ENCODE measurements at regions not wholly inside any gene's neighbourhood (a gene's known extent, or its start where the extent isn't known, plus 50 kb on each side); places are given as distances from the start of the nearest gene placed in this dataset.

DNA sequence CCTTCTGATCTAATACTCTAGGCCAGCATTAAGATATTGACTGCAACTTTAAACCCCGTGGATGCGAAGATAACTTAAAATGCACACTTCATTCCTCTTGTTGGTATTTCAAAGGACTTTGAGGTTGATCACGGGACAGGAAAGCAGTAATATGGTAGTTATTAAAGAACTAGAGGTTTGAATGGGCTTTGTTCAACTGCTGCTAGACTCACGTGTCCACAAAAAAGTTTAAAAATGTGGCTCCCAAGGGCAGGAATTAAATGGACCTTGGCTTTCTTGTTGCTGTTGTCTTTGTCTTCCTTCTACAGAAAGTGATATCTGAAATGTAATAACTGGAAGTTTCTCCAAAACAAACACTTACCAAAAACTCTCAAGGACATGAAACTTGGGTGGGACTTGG lies 186.3 kb downstream of the XPNPEP1 start:
- Histone ChIP-seq H3K14ac (ENCODE audit: insufficient read length) (no peak overlapping the region), H2BK12ac (ENCODE audit: low read depth, low read length) (no peak overlapping the region), H3K56ac (replicated peaks; ENCODE audit: insufficient read length, low read depth, low read length) (no peak overlapping the region), H3K9ac (replicated peaks in 1 of 4; ENCODE audit: extremely low read depth in 1 of 4, low read depth in 3 of 4, low read length in 3 of 4) (no peak overlapping the region), H2AFZ (ENCODE audit: low read length) (no peak overlapping the region), H3K79me1 (ENCODE audit: low read depth, low read length) (no peaks in the 10 kb centered on the region), H3K27me3 (replicated peaks in 1 of 4; ENCODE audit: control insufficient read depth in 3 of 4, extremely low read depth in 1 of 4, insufficient read depth in 3 of 4, low read length in 3 of 4) (no peaks in the 10 kb centered on the region), H2BK5ac (ENCODE audit: low read depth, low read length) (no peak overlapping the region), H4K91ac (replicated peaks; ENCODE audit: insufficient read length, low read length) (no peak overlapping the region), H3K23me2 (ENCODE audit: low read depth, low read length) (no peaks in the 10 kb centered on the region), H2BK15ac (ENCODE audit: low read length) (no peak overlapping the region), H2AK5ac (ENCODE audit: low read depth, low read length) (no peak overlapping the region), H4K20me1 (replicated peaks in 1 of 2; ENCODE audit: control insufficient read depth in 1 of 2, insufficient read depth in 2 of 2, low read length in 2 of 2) (no peaks in the 10 kb centered on the region), H4K5ac (ENCODE audit: insufficient read length, low read depth, low read length) (no peak overlapping the region), H3K9me3 (ENCODE audit: insufficient read depth in 2 of 2, low read depth in 1 of 2, low read length in 1 of 2) (no peaks in the 10 kb centered on the region), H2BK120ac (replicated peaks; ENCODE audit: low read depth, low read length) (no peak overlapping the region), H3K27ac (ENCODE audit: low read depth, low read length) (no peak overlapping the region), H4K8ac (ENCODE audit: extremely low read depth, insufficient read depth, low read length) (no peak overlapping the region), H3K23ac (ENCODE audit: insufficient read length) (no peak overlapping the region), H3K4ac (replicated peaks; ENCODE audit: insufficient read length, low read depth, low read length) (no peak overlapping the region), H3K36me3 (ENCODE audit: control insufficient read depth in 2 of 4, insufficient read depth in 4 of 4, low read length in 3 of 4) (no peaks in the 10 kb centered on the region), H3K4me2 (ENCODE audit: insufficient read depth in 1 of 2, low read depth in 2 of 2, low read length in 2 of 2) (no peak overlapping the region), H3K79me2 (ENCODE audit: control insufficient read depth in 1 of 2, insufficient read depth in 2 of 2, low read length in 2 of 2) (no peaks in the 10 kb centered on the region), H3K18ac (ENCODE audit: extremely low read depth, low read length) (no peak overlapping the region), H2BK20ac (ENCODE audit: low read length) (no peak overlapping the region), H3K4me1 (replicated peaks in 1 of 4; ENCODE audit: control insufficient read depth in 3 of 4, insufficient read depth in 4 of 4, low read length in 3 of 4) (no peaks in the 10 kb centered on the region), H3K4me3 (ENCODE audit: extremely low read depth in 1 of 4, insufficient read depth in 2 of 4, low read depth in 3 of 4, low read length in 4 of 4) (no peak overlapping the region)
- 60% methylated on average over 4 of the region's 4 CpGs; no CpG with 5 or more reads in 1 of the 2 experiments for WGBS, 2 experiments (ENCODE audit: extremely low coverage in 1 of 2, insufficient coverage in 1 of 2, insufficient read length in 1 of 2, insufficient replicate concordance in 2 of 2, low coverage in 1 of 2, low lambda C conversion rate in 2 of 2, missing lambda C conversion rate in 1 of 2)
- FAIRE-seq (peak; percentile 19), DNase-seq (ENCODE audit: low read depth in 1 of 2, low spot score in 2 of 2) (no peak)
- ChIA-PET POLR2A (ENCODE audit: partially characterized antibody) (no interaction called here), CTCF (ENCODE audit: partially characterized antibody) (no interaction called here)
- TF ChIP-seq CBX8 (IDR thresholded peaks at IDR 0.05; ENCODE audit: borderline replicate concordance, low read depth, low read length) (no peak), TAF1 (IDR thresholded peaks at IDR 0.05; ENCODE audit: low read depth, low read length) (no peak), HDAC2 (IDR thresholded peaks at IDR 0.05; ENCODE audit: borderline replicate concordance in 1 of 2, low read depth in 2 of 2, low read length in 2 of 2) (no peak), E2F6 (IDR thresholded peaks at IDR 0.05) (no peak), GTF2F1 (IDR thresholded peaks at IDR 0.05; ENCODE audit: borderline replicate concordance, low read depth, low read length) (no peak), ASH2L (IDR thresholded peaks at IDR 0.05; ENCODE audit: low read length) (no peak), ATF2 (IDR thresholded peaks at IDR 0.05; ENCODE audit: low read length) (no peak), GABPA (IDR thresholded peaks at IDR 0.05; ENCODE audit: borderline replicate concordance, insufficient read depth, low read length) (no peak), TBP (IDR thresholded peaks at IDR 0.05; ENCODE audit: low read depth, low read length) (no peak), RBBP5 (IDR thresholded peaks at IDR 0.05; ENCODE audit: borderline replicate concordance, low read depth, low read length) (no peak), SIN3A (conservative IDR thresholded peaks at IDR 0.05 in 1 of 2, IDR thresholded peaks at IDR 0.05 in 1 of 2; ENCODE audit: low read depth in 1 of 2, low read length in 2 of 2) (no peak), NRF1 (IDR thresholded peaks at IDR 0.05; ENCODE audit: low read depth, low read length) (no peak)
